ENCODE measurements at regions not wholly inside any gene's neighbourhood (a gene's known extent, or its start where the extent isn't known, plus 50 kb on each side); places are given as distances from the start of the nearest gene placed in this dataset.

- no peak for FAIRE-seq
- no peak overlapping the region for H3K4me3 ChIP-seq (ENCODE audit: low read depth in 1 of 3, low read length in 3 of 3)
- WGBS, 3 donors: 47 to 68% (median 64%) methylated on average over 5 of the region's 5 CpGs
Measured at GRCh38 chr7:136173874-136174273, 196.7 kb upstream of the MTPN start.

GRCh38 chr7:136171233-136171632, 194.1 kb upstream of the MTPN start:
- H3K27ac ChIP-seq (ENCODE audit: low read depth in 1 of 3, low read length in 2 of 3): no peak overlapping the region
- H3K9me3 ChIP-seq (ENCODE audit: control insufficient read depth in 2 of 2, insufficient read depth in 1 of 2, low read depth in 1 of 2, low read length in 1 of 2): no peaks in the 10 kb centered on the region
- H3K36me3 ChIP-seq (ENCODE audit: control insufficient read depth in 3 of 3, insufficient read depth in 2 of 3, low read depth in 1 of 3, low read length in 3 of 3): no peaks in the 10 kb centered on the region
- no peak overlapping the region for H3K4me3 ChIP-seq (ENCODE audit: low read depth in 1 of 3, low read length in 3 of 3)
- H3K27me3 ChIP-seq (ENCODE audit: control insufficient read depth in 3 of 3, insufficient read depth in 3 of 3, low read length in 3 of 3): no peaks in the 10 kb centered on the region
- no peaks in the 10 kb centered on the region for H3K4me1 ChIP-seq (ENCODE audit: control insufficient read depth in 3 of 3, insufficient read depth in 2 of 3, low read depth in 1 of 3, low read length in 2 of 3)
- DNase-seq (no peak), FAIRE-seq (no peak)

More at GRCh38 chr7:136173874-136174273, 196.7 kb upstream of the MTPN start:
- DNase-seq: no peak
- H3K27me3 ChIP-seq (ENCODE audit: control insufficient read depth in 3 of 3, insufficient read depth in 3 of 3, low read length in 3 of 3): no peaks in the 10 kb centered on the region
- no peaks in the 10 kb centered on the region for H3K9me3 ChIP-seq (ENCODE audit: control insufficient read depth in 2 of 2, insufficient read depth in 1 of 2, low read depth in 1 of 2, low read length in 1 of 2)
- no peaks in the 10 kb centered on the region for H3K4me1 ChIP-seq (ENCODE audit: control insufficient read depth in 3 of 3, insufficient read depth in 2 of 3, low read depth in 1 of 3, low read length in 2 of 3)
- H3K36me3 ChIP-seq (ENCODE audit: control insufficient read depth in 3 of 3, insufficient read depth in 2 of 3, low read depth in 1 of 3, low read length in 3 of 3): no peaks in the 10 kb centered on the region
- no peak overlapping the region for H3K27ac ChIP-seq (ENCODE audit: low read depth in 1 of 3, low read length in 2 of 3)

DNA sequence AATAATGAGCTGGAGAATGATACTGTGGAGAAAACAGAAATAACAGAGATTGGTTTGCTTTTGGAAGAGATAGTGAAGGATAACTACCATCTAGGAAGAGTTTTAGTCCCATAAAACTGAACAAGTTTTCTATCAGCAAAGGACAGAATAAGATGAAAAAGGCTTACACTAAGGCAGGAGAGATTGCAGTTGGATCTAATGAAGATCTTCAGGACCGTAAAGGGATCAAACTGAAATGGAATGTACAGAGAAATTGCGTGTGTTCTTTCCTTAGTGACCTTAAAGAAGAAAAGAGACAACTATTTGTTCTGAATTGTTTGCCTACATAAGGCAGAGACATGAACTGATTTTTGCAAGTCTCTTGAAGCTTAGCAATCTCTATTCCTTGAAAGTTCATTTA, 191.7 kb upstream of the MTPN start:
- Histone ChIP-seq H3K9me3 (ENCODE audit: control insufficient read depth in 2 of 2, insufficient read depth in 1 of 2, low read depth in 1 of 2, low read length in 1 of 2) (no peaks in the 10 kb centered on the region), H3K27me3 (ENCODE audit: control insufficient read depth in 3 of 3, insufficient read depth in 3 of 3, low read length in 3 of 3) (no peaks in the 10 kb centered on the region), H3K4me1 (ENCODE audit: control insufficient read depth in 3 of 3, insufficient read depth in 2 of 3, low read depth in 1 of 3, low read length in 2 of 3) (no peaks in the 10 kb centered on the region), H3K27ac (ENCODE audit: low read depth in 1 of 3, low read length in 2 of 3) (no peak overlapping the region), H3K4me3 (ENCODE audit: low read depth in 1 of 3, low read length in 3 of 3) (no peak overlapping the region), H3K36me3 (ENCODE audit: control insufficient read depth in 3 of 3, insufficient read depth in 2 of 3, low read depth in 1 of 3, low read length in 3 of 3) (no peaks in the 10 kb centered on the region)
- WGBS, 3 donors: 35 to 55% (median 35%) methylated on average over 2 of the region's 2 CpGs
- FAIRE-seq (no peak), DNase-seq (no peak)

DNA sequence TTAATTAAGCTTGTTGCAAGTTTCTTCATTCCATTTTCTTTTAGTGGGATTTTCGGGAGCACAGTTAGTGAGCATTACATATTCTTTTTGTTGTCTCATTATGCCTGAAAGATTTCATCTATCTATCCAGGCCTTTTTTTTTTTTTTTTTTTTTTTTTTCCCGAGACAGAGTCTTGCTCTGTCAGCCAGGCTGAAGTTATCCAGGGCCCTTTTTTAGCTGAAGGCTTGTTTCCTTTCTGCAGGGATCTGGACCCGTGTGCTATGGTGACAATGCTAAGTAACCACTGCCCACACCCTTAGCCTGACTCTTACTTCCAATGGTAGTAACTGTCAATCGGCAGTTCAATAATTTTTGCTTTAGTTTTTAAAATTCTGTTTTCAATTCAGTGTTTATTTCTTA, 190.8 kb upstream of the MTPN start:
- no peak overlapping the region for H3K27ac ChIP-seq (ENCODE audit: low read depth in 1 of 3, low read length in 2 of 3)
- H3K9me3 ChIP-seq (ENCODE audit: control insufficient read depth in 2 of 2, insufficient read depth in 1 of 2, low read depth in 1 of 2, low read length in 1 of 2): peaks cover 0 to 2% of the 10 kb centered on the region in 2 donors
- H3K4me3 ChIP-seq (ENCODE audit: low read depth in 1 of 3, low read length in 3 of 3): no peak overlapping the region
- DNase-seq (no peak), FAIRE-seq (no peak)
- no peaks in the 10 kb centered on the region for H3K36me3 ChIP-seq (ENCODE audit: control insufficient read depth in 3 of 3, insufficient read depth in 2 of 3, low read depth in 1 of 3, low read length in 3 of 3)
- H3K27me3 ChIP-seq (ENCODE audit: control insufficient read depth in 3 of 3, insufficient read depth in 3 of 3, low read length in 3 of 3): no peaks in the 10 kb centered on the region
- 56 to 74% (median 68%) methylated on average over 4 of the region's 4 CpGs for WGBS, 3 donors
- H3K4me1 ChIP-seq (ENCODE audit: control insufficient read depth in 3 of 3, insufficient read depth in 2 of 3, low read depth in 1 of 3, low read length in 2 of 3): no peaks in the 10 kb centered on the region

GRCh38 chr7:136166521-136166920, 189.4 kb upstream of the MTPN start:
- Histone ChIP-seq H3K27me3 (ENCODE audit: control insufficient read depth in 3 of 3, insufficient read depth in 3 of 3, low read length in 3 of 3) (no peaks in the 10 kb centered on the region), H3K4me3 (ENCODE audit: low read depth in 1 of 3, low read length in 3 of 3) (no peak overlapping the region), H3K9me3 (ENCODE audit: control insufficient read depth in 2 of 2, insufficient read depth in 1 of 2, low read depth in 1 of 2, low read length in 1 of 2) (peaks cover 0 to 2% of the 10 kb centered on the region in 2 donors), H3K36me3 (ENCODE audit: control insufficient read depth in 3 of 3, insufficient read depth in 2 of 3, low read depth in 1 of 3, low read length in 3 of 3) (no peaks in the 10 kb centered on the region), H3K4me1 (ENCODE audit: control insufficient read depth in 3 of 3, insufficient read depth in 2 of 3, low read depth in 1 of 3, low read length in 2 of 3) (no peaks in the 10 kb centered on the region), H3K27ac (ENCODE audit: low read depth in 1 of 3, low read length in 2 of 3) (no peak overlapping the region)
- no peak for FAIRE-seq
- no peak for DNase-seq
- WGBS, 3 donors: 67 to 88% (median 75%) methylated on average over 1 of the region's 1 CpG

DNA sequence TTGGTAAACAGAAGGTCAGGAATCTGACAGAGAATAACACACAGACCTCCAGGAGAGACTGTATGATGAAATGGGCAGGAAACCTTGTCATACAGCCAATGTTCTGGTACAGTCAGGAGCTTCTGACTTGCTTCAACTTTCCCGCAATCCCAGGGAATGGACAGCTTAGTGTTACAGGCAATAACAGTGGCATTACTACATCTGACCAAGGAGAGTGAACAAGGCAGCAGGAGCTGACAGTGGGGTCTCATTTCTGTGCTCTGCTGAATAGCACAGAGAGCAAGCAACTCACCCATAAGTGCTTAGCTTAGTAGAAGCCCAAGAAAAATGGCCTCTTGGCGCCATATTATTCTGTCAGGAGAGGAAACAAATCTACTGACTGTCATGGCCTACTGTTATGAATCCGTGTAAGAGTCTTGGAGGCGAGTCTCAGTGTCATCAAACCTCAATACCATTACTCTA, 186.2 kb upstream of the MTPN start:
- FAIRE-seq (no peak), DNase-seq (no peak)
- no peak overlapping the region for H3K27ac ChIP-seq (ENCODE audit: low read depth in 1 of 3, low read length in 2 of 3)
- H3K36me3 ChIP-seq (ENCODE audit: control insufficient read depth in 3 of 3, insufficient read depth in 2 of 3, low read depth in 1 of 3, low read length in 3 of 3): no peaks in the 10 kb centered on the region
- H3K9me3 ChIP-seq (ENCODE audit: control insufficient read depth in 2 of 2, insufficient read depth in 1 of 2, low read depth in 1 of 2, low read length in 1 of 2): peaks cover 2% of the 10 kb centered on the region in 2 donors
- H3K27me3 ChIP-seq (ENCODE audit: control insufficient read depth in 3 of 3, insufficient read depth in 3 of 3, low read length in 3 of 3): no peaks in the 10 kb centered on the region
- H3K4me1 ChIP-seq (ENCODE audit: control insufficient read depth in 3 of 3, insufficient read depth in 2 of 3, low read depth in 1 of 3, low read length in 2 of 3): no peaks in the 10 kb centered on the region
- no peak overlapping the region for H3K4me3 ChIP-seq (ENCODE audit: low read depth in 1 of 3, low read length in 3 of 3)
- 89 to 92% (median 90%) methylated on average over 4 of the region's 4 CpGs for WGBS, 3 donors

DNA sequence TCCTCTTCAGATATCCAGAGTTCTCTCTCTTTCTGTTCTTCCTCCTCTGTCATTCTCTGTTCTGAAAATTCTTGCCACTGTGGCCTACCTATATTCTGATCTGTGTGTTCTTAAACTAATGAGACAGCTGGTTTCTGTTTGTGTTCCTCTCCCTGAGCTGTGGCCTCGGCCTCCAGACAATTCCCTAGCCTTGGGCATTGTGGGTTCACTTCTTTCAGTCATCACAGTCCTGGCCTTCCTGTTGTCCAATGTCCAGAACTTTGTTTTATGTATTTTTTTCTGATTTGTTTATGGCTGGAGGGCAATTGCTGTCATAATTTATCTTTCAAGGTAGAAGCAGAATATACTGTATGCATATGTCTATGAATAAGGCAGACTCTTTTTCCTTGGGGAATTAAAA, 173.2 kb upstream of the MTPN start:
- 22 to 51% (median 22%) methylated on average over 1 of the region's 1 CpG for WGBS, 3 donors
- no peak overlapping the region for H3K27ac ChIP-seq (ENCODE audit: low read depth in 1 of 3, low read length in 2 of 3)
- peaks cover 0 to 1% of the 10 kb centered on the region in 2 donors for H3K9me3 ChIP-seq (ENCODE audit: control insufficient read depth in 2 of 2, insufficient read depth in 1 of 2, low read depth in 1 of 2, low read length in 1 of 2)
- FAIRE-seq: no peak
- no peaks in the 10 kb centered on the region for H3K4me1 ChIP-seq (ENCODE audit: control insufficient read depth in 3 of 3, insufficient read depth in 2 of 3, low read depth in 1 of 3, low read length in 2 of 3)
- H3K36me3 ChIP-seq (ENCODE audit: control insufficient read depth in 3 of 3, insufficient read depth in 2 of 3, low read depth in 1 of 3, low read length in 3 of 3): no peaks in the 10 kb centered on the region
- no peak overlapping the region for H3K4me3 ChIP-seq (ENCODE audit: low read depth in 1 of 3, low read length in 3 of 3)
- H3K27me3 ChIP-seq (ENCODE audit: control insufficient read depth in 3 of 3, insufficient read depth in 3 of 3, low read length in 3 of 3): no peaks in the 10 kb centered on the region
- no peak for DNase-seq

GRCh38 chr7:136148920-136149319, 171.8 kb upstream of the MTPN start:
- WGBS, 3 donors: 71 to 77% (median 77%) methylated on average over 5 of the region's 5 CpGs
- Histone ChIP-seq H3K27ac (ENCODE audit: low read depth in 1 of 3, low read length in 2 of 3) (no peak overlapping the region), H3K4me1 (ENCODE audit: control insufficient read depth in 3 of 3, insufficient read depth in 2 of 3, low read depth in 1 of 3, low read length in 2 of 3) (no peaks in the 10 kb centered on the region), H3K9me3 (ENCODE audit: control insufficient read depth in 2 of 2, insufficient read depth in 1 of 2, low read depth in 1 of 2, low read length in 1 of 2) (peaks cover 0 to 1% of the 10 kb centered on the region in 2 donors), H3K36me3 (ENCODE audit: control insufficient read depth in 3 of 3, insufficient read depth in 2 of 3, low read depth in 1 of 3, low read length in 3 of 3) (no peaks in the 10 kb centered on the region), H3K4me3 (ENCODE audit: low read depth in 1 of 3, low read length in 3 of 3) (no peak overlapping the region), H3K27me3 (ENCODE audit: control insufficient read depth in 3 of 3, insufficient read depth in 3 of 3, low read length in 3 of 3) (no peaks in the 10 kb centered on the region)
- DNase-seq (no peak), FAIRE-seq (no peak)

DNA sequence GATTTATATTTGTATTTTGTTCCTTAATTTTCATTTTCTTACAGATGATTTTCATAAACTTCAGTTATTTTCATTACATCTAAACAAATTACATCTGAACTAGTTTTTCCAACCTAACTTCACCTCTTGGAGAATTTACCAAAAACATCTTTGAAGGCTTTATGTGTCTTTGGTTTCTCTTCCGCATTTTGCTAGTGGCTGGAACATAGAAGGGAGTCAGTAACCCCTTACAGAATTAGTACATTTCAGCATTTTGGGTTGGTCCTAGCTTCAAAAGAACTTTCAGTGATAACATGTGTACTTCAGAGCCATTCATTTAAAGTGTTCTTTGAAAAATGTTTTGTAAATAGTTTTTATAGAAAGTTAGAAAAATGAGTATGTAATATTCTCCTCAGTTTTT, 169.8 kb upstream of the MTPN start:
- H3K27me3 ChIP-seq (ENCODE audit: control insufficient read depth in 3 of 3, insufficient read depth in 3 of 3, low read length in 3 of 3): no peaks in the 10 kb centered on the region
- WGBS, 3 donors: 88 to 95% (median 88%) methylated on average over 1 of the region's 1 CpG
- no peak for FAIRE-seq

More for the DNA sequence above, 169.8 kb upstream of the MTPN start:
- Histone ChIP-seq H3K27ac (ENCODE audit: low read depth in 1 of 3, low read length in 2 of 3) (no peak overlapping the region), H3K9me3 (ENCODE audit: control insufficient read depth in 2 of 2, insufficient read depth in 1 of 2, low read depth in 1 of 2, low read length in 1 of 2) (no peaks in the 10 kb centered on the region), H3K4me3 (ENCODE audit: low read depth in 1 of 3, low read length in 3 of 3) (no peak overlapping the region), H3K4me1 (ENCODE audit: control insufficient read depth in 3 of 3, insufficient read depth in 2 of 3, low read depth in 1 of 3, low read length in 2 of 3) (no peaks in the 10 kb centered on the region), H3K36me3 (ENCODE audit: control insufficient read depth in 3 of 3, insufficient read depth in 2 of 3, low read depth in 1 of 3, low read length in 3 of 3) (no peaks in the 10 kb centered on the region)
- no peak for DNase-seq

Data from small intestine (tissue), 7 donors.